ENCODE measurements at regions not wholly inside any gene's neighbourhood (a gene's known extent, or its start where the extent isn't known, plus 50 kb on each side); places are given as distances from the start of the nearest gene placed in this dataset.
"Not testable (repeated sequence)": the region's sequence is repeated elsewhere in the genome, so short reads cannot be mapped to it uniquely, and the experiment has no call there.

DNA sequence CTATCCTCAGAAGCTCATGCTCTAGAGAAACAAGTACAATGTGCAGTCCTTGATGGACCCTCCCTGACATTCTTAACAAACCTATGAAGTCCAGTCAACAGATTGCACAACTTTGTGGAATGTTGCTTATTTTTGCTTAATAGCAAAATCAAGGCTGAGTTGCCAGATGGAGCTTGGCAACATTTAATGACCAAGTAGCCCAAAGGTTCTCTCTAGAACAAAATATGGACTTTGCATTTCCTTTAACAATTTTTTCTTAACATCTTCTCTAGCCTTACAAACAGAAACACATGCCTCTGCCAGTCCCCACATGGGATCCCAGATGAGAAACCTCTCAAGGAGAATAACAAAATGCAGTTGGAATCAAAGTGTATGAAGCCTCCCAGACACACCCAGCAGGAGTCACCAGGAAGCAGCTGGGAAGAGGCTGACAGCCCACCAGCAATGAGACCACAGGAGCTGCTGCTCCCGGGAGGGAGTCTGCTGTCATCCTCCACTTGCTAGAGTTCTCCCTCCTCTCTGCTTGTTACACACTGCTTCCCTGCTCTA lies 422.5 kb upstream of the CDIN1 start:
- intact Hi-C loops (cut with DNase I, micrococcal nuclease): no loop called here
- no peak for ATAC-seq
- Mint-ChIP-seq H3K36me3 (ENCODE audit: low read depth) (no peaks in the 10 kb centered on the region), H3K27ac (no peak overlapping the region), H3K4me3 (no peak overlapping the region), H3K9me3 (ENCODE audit: low read depth) (no peaks in the 10 kb centered on the region), H3K27me3 (no peaks in the 10 kb centered on the region), H3K4me1 (no peaks in the 10 kb centered on the region)
- ChIA-PET POLR2A (no interaction called here), CTCF (no interaction called here)
- DNase-seq: no peak

DNA sequence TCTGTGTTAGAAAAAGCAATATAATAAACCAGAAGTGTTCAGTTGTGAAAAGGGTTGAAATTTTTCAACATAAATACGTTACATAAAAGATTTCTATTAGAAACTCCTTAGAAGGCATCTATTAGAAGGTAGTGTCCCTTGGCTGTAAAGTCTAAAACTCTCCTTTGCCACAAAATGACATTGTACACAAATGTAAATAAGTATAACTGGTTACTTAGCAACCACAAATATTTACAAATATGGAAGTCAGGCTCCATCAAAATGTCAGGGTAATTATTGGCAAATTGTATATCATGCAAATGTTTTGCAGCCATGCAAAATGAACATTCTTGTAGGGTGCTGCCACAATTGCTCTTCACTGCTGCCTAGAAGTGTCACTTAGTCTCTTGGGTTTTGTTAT lies 419.1 kb upstream of the CDIN1 start:
- POLR2A ChIA-PET: no interaction called here
- no peaks in the 10 kb centered on the region for H3K27me3 Mint-ChIP-seq

DNA sequence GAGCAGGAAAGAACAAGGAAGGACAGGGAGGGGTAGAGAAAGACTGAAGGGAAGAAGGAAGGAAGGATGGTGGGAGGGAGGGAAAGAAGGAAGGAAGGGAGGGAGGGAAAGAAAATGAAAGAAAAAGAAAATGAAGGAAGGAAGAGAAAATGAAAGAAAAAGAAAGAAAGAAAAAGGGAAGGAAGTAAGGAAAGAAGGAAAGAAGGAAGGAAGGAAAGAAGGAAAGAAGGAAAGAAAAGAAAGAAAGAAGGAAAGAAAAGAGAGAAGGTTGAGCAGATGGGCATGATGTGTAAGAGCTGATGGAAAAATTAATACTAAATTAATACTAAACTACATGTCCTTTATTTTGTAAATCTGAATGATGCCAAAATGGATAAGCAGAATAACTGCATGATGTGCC lies 418.3 kb upstream of the CDIN1 start:
- ATAC-seq: no peak
- ChIA-PET POLR2A (no interaction called here), CTCF (no interaction called here)
- Mint-ChIP-seq H3K36me3 (ENCODE audit: low read depth) (no peaks in the 10 kb centered on the region), H3K27ac (no peak overlapping the region), H3K9me3 (ENCODE audit: low read depth) (peaks cover 6% of the 10 kb centered on the region), H3K4me3 (no peak overlapping the region), H3K4me1 (no peaks in the 10 kb centered on the region), H3K27me3 (no peaks in the 10 kb centered on the region)
- DNase-seq: no peak
- intact Hi-C loops (cut with DNase I, micrococcal nuclease): no loop called here

More for the DNA sequence above, 419.1 kb upstream of the CDIN1 start:
- intact Hi-C loops (cut with DNase I, micrococcal nuclease): no loop called here
- H3K4me1 Mint-ChIP-seq: no peaks in the 10 kb centered on the region
- no peak overlapping the region for H3K27ac Mint-ChIP-seq
- ATAC-seq (no peak), DNase-seq (no peak)
- H3K4me3 Mint-ChIP-seq: no peak overlapping the region
- H3K9me3 Mint-ChIP-seq (ENCODE audit: low read depth): peaks cover 2% of the 10 kb centered on the region
- no peaks in the 10 kb centered on the region for H3K36me3 Mint-ChIP-seq (ENCODE audit: low read depth)
- CTCF ChIA-PET: no interaction called here

DNA sequence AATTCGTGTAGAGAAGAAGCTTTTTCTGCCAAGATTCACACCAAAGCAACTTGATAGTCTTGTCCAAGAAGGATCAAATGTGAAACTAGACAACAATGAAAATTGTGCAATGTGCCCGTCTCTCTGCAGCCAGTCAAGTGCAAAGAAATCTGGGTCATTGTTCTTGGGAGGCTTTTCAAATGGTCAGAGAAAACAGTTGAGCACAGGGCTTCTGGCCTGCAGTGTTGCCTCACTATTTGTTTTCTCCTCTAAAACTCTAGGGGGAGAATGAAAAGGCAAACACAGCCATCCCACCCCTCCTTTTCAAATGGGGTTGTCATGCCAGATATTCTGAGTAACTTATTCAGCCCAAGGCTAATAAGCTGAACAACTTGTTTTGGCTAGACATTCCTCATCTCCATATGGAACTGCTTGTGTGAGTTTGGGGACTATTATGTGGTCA lies 417.6 kb upstream of the CDIN1 start:
- Mint-ChIP-seq H3K27me3 (no peaks in the 10 kb centered on the region), H3K4me1 (no peaks in the 10 kb centered on the region), H3K36me3 (ENCODE audit: low read depth) (no peaks in the 10 kb centered on the region), H3K4me3 (no peak overlapping the region), H3K27ac (no peak overlapping the region), H3K9me3 (ENCODE audit: low read depth) (peaks cover 9% of the 10 kb centered on the region)
- DNase-seq (no peak), ATAC-seq (no peak)
- intact Hi-C loops (cut with DNase I, micrococcal nuclease): no loop called here
- ChIA-PET POLR2A (no interaction called here), CTCF (no interaction called here)

DNA sequence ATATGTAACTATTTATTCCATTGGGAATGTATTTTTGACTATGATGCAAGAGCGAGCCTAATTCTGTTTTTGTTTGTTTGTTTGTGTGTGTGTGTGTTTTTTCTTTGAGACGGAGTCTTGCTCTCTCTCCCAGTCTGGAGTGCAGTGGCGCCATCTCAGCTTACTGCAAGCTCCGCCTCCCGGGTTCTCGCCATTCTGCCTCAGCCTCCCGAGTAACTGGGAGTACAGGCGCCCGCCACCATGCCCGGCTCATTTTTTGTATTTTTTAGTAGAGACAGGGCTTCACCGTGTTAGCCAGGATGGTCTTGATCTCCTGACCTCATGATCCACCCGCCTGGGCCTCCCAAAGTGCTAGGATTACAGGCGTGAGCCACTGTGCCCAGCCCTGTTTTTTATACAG lies 415.4 kb upstream of the CDIN1 start:
- H3K9me3 Mint-ChIP-seq (ENCODE audit: low read depth); CTCF ChIA-PET; DNase-seq; H3K27me3 Mint-ChIP-seq; H3K36me3 Mint-ChIP-seq (ENCODE audit: low read depth); H3K4me1 Mint-ChIP-seq; ATAC-seq; POLR2A ChIA-PET; H3K4me3 Mint-ChIP-seq; intact Hi-C loops (cut with DNase I, micrococcal nuclease); H3K27ac Mint-ChIP-seq: not testable (repeated sequence)

DNA sequence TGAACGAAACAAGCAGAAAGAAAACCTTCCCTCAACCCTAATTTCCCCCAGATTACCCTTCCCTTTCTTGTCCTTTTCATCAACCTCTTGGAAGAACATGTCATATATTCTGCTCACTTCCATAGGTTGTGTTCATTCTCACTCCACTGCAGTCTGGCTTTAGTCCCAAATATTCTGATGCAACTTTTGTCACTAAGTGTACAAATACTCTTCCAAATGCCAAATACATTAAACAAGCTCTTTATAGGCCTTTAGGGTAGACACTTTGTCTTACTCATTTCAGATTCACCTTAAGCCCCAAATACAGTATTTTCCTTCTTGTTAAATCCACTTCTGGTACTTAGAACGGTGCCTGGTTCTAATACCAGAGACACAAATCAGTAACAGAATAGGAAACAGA lies 406.5 kb upstream of the CDIN1 start:
- intact Hi-C loops (cut with DNase I, micrococcal nuclease): no loop called here
- H3K27ac Mint-ChIP-seq: no peak overlapping the region
- CTCF ChIA-PET: no interaction called here

DNA sequence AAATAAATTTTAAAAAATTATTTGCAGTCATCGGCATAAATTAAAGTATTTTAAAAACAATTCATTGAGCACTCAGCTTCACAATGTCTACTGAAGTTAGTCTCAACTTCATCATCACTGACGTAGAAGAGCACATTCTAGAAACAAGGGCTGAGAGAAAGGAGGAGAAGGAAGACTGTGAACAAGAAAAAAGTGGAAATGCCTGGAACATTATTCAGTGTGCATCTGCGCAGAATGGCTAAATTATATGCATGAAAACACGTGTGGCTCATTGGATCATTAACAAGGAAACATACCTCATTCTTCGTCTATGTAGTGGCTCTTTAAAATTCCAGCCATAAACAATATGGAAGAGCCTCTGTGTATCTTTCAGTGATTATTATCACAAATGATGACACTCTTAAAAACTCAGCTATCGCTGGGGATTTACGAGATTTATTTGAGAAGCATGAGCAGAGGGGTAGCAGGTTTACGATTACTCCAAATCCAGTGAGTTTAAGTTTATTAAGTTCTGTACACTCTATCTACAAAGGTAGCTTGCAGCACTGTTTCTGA lies 404.2 kb upstream of the CDIN1 start:
- DNase-seq (no peak), ATAC-seq (no peak)
- ChIA-PET POLR2A (no interaction called here), CTCF (no interaction called here)
- Mint-ChIP-seq H3K27ac (no peak overlapping the region), H3K36me3 (ENCODE audit: low read depth) (no peaks in the 10 kb centered on the region), H3K4me1 (no peaks in the 10 kb centered on the region), H3K27me3 (no peaks in the 10 kb centered on the region), H3K4me3 (no peak overlapping the region), H3K9me3 (ENCODE audit: low read depth) (no peaks in the 10 kb centered on the region)
- intact Hi-C loops (cut with DNase I, micrococcal nuclease): no loop called here

More for the DNA sequence above, 406.5 kb upstream of the CDIN1 start:
- Mint-ChIP-seq H3K36me3 (ENCODE audit: low read depth) (no peaks in the 10 kb centered on the region), H3K27me3 (no peaks in the 10 kb centered on the region), H3K9me3 (ENCODE audit: low read depth) (no peaks in the 10 kb centered on the region), H3K4me1 (no peaks in the 10 kb centered on the region), H3K4me3 (no peak overlapping the region)
- no peak for ATAC-seq
- no peak for DNase-seq
- POLR2A ChIA-PET: no interaction called here

DNA sequence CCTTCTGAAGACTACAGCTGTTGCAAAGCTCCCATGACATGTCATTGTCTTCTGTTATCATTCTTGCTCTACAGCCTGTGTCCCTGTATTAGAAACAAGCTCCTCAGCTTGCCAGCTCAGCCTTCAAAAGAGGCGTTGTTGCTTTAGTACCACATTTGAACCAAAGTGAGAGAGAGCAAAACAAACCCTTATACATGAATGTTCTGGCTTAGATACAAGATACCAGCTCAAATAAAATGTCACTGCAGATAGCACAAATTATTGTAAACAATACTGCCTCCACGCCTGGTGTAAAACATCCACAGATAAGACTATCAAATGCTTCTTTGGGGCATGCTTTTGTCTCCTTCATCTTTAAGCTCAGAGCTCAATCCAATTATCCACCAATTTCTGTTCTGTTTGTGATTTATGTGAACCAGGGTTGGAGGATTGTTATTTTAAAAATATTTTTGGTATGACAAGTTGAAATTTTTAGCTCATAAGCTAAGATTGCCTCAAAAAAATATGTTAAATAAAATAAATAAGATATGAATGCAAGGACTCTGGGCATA lies 403.6 kb upstream of the CDIN1 start:
- POLR2A ChIA-PET: no interaction called here
- no peak overlapping the region for H3K4me3 Mint-ChIP-seq
- DNase-seq (no peak), ATAC-seq (no peak)
- H3K4me1 Mint-ChIP-seq: no peaks in the 10 kb centered on the region
- no peaks in the 10 kb centered on the region for H3K9me3 Mint-ChIP-seq (ENCODE audit: low read depth)
- CTCF ChIA-PET: no interaction called here
- intact Hi-C loops (cut with DNase I, micrococcal nuclease): no loop called here
- H3K27ac Mint-ChIP-seq: no peak overlapping the region
- no peaks in the 10 kb centered on the region for H3K36me3 Mint-ChIP-seq (ENCODE audit: low read depth)
- H3K27me3 Mint-ChIP-seq: no peaks in the 10 kb centered on the region

DNA sequence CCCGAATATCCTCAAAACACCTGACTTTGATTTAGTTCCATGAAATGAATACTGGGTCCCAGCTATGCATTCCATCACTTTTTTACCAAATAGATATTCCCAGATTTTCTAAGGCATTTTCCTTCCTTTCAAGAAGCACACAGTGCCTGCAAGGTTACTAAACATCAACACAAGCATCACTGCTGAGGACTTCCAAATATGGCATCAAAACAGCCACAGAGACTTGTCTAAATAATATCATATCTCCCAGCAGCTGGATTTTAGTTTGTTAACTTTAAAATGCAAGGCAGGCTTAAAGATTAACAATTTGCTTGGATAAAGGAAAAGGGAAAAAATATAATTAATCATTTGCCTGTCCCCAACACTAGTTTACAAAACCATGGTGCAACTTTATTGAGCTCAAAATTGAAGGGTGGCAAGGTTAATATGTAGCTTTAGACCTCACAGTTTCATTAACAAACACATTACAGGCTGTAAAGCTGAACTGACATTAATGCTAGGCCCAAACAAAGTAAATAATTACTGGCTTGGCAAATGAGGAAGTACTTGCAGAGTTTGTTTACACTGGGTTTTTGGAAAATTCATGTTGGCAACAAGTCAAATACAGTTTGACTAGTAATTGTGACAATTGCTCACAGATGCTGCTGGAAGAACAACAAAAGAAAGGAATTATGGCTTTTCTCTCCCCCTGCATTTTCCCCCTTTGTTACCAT lies 401.7 kb upstream of the CDIN1 start:
- no peaks in the 10 kb centered on the region for H3K4me1 Mint-ChIP-seq
- no peak overlapping the region for H3K4me3 Mint-ChIP-seq
- no peak overlapping the region for H3K27ac Mint-ChIP-seq
- intact Hi-C loops (cut with DNase I, micrococcal nuclease): no loop called here
- ATAC-seq (no peak), DNase-seq (no peak)
- no peaks in the 10 kb centered on the region for H3K27me3 Mint-ChIP-seq
- H3K36me3 Mint-ChIP-seq (ENCODE audit: low read depth): no peaks in the 10 kb centered on the region
- POLR2A ChIA-PET: no interaction called here
- no peaks in the 10 kb centered on the region for H3K9me3 Mint-ChIP-seq (ENCODE audit: low read depth)
- CTCF ChIA-PET: interaction anchor here (0.8 kb wide), 1 partner anchor 10 kb away, joined by 3 read pairs; no protein-coding TSS in a partner anchor

DNA sequence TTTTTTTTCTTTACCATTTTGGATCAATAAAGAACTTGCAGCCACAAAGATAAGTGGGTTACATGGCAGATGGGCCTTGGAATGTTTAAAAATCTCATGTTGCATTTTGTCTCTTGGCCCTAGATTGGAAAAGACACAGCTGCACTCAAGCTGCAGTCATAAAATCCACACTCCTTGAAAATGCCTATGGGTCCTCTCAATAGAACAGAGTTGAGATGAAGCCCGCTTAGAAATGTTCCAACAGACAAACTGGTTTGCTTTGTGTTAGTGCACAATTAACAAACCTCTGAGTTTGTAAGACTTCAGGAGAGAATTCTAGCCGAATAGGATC lies 401.2 kb upstream of the CDIN1 start:
- ATAC-seq: no peak
- Mint-ChIP-seq H3K9me3 (ENCODE audit: low read depth) (no peaks in the 10 kb centered on the region), H3K36me3 (ENCODE audit: low read depth) (no peaks in the 10 kb centered on the region), H3K4me1 (no peaks in the 10 kb centered on the region), H3K27ac (no peak overlapping the region), H3K4me3 (no peak overlapping the region), H3K27me3 (no peaks in the 10 kb centered on the region)
- POLR2A ChIA-PET: no interaction called here
- DNase-seq: no peak
- intact Hi-C loops (cut with DNase I, micrococcal nuclease): no loop called here
- CTCF ChIA-PET: no interaction called here

DNA sequence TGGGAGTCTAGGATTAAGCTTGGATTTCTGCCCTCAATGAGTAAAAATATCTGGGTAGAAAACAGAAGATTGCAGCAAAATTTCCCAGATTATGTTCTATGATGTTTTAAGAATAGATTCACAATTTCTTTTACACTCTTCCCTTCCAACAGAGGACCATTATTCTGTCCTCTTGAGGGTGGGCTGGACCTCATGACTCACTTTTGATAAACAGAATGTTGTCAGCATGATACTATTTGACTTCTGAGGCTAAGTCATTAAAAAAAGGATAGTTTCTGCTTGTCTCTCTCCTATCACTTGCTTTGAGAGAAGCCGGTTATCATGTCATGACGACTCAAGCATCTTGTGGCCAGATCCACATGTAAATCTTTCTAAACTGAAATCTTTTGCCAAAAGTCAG lies 396.2 kb upstream of the CDIN1 start:
- Mint-ChIP-seq H3K4me3 (no peak overlapping the region), H3K27ac (no peak overlapping the region), H3K4me1 (no peaks in the 10 kb centered on the region), H3K36me3 (ENCODE audit: low read depth) (no peaks in the 10 kb centered on the region), H3K27me3 (no peaks in the 10 kb centered on the region), H3K9me3 (ENCODE audit: low read depth) (peaks cover 7% of the 10 kb centered on the region)
- ChIA-PET POLR2A (no interaction called here), CTCF (no interaction called here)
- DNase-seq (no peak), ATAC-seq (no peak)
- intact Hi-C loops (cut with DNase I, micrococcal nuclease): no loop called here

DNA sequence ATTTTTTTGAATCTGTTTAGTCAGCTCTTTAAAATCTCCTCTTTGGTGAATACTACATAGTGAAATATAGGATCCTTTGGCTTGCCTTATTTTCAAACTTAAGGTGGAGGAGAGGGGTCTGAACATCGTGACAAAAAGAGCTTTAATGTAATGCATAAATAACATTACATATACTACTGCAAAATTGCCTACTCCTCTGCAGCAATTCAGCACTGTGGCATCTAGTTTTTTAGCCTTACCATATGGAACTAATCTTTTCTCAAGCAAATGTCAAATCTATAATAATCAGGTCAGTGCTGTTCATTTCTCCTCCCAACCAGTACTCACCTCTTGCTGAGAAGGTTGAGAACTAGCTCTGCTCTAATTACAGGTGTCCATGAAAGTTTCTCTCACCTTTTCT lies 394.0 kb upstream of the CDIN1 start:
- Mint-ChIP-seq H3K4me3 (no peak overlapping the region), H3K27ac (no peak overlapping the region), H3K36me3 (ENCODE audit: low read depth) (no peaks in the 10 kb centered on the region), H3K9me3 (ENCODE audit: low read depth) (peaks cover 7% of the 10 kb centered on the region), H3K4me1 (no peaks in the 10 kb centered on the region), H3K27me3 (no peaks in the 10 kb centered on the region)
- CTCF ChIA-PET: no interaction called here
- intact Hi-C loops (cut with DNase I, micrococcal nuclease): no loop called here
- POLR2A ChIA-PET: no interaction called here
- DNase-seq (no peak), ATAC-seq (no peak)

All from activated CD4-positive, alpha-beta T cell treated with anti-CD3 and anti-CD28 coated beads for 36 hours (primary cell).